HEK293T (cell line): ENCODE measurements at regions not wholly inside any gene's neighbourhood (a gene's known extent, or its start where the extent isn't known, plus 50 kb on each side); places are given as distances from the start of the nearest gene placed in this dataset.

ENCODE experiments used
- ARNT ChIP-seq: fragments of 450-650 bp; IDR thresholded peaks from 2 replicates; pipeline ENCODE4 v1.6.1; 2017; ENCODE audit warnings: mild to moderate bottlenecking
- ELF4 ChIP-seq: fragments of 450-650 bp; IDR thresholded peaks from 2 replicates; pipeline ENCODE4 v1.6.1; 2017; ENCODE audit warnings: antibody characterized with exemption
- FOXA1 ChIP-seq: fragments of 450-650 bp; IDR thresholded peaks from 2 replicates; pipeline ENCODE4 v1.6.1; 2016; ENCODE audit warnings: mild to moderate bottlenecking
- FOXM1 ChIP-seq: fragments of 450-650 bp; IDR thresholded peaks from 2 replicates; pipeline ENCODE4 v1.6.1; 2017; ENCODE audit warnings: mild to moderate bottlenecking, borderline replicate concordance
- HDGF ChIP-seq: fragments of 450-650 bp; IDR thresholded peaks from 2 replicates; pipeline ENCODE4 v1.6.1; 2017; ENCODE audit warnings: antibody characterized with exemption, borderline replicate concordance
- L3MBTL2 ChIP-seq: fragments of 450-650 bp; conservative IDR thresholded peaks from 2 replicates; pipeline ENCODE4 v1.6.1; 2016; ENCODE audit warnings: mild to moderate bottlenecking
- NFRKB ChIP-seq: fragments of 450-650 bp; IDR thresholded peaks from 2 replicates; pipeline ENCODE4 v1.6.1; 2016; ENCODE audit warnings: mild to moderate bottlenecking, moderate library complexity
- SP1 ChIP-seq: fragments of 450-650 bp; IDR thresholded peaks from 2 replicates; pipeline ENCODE4 v1.6.1; 2017
- TARDBP ChIP-seq: fragments of 450-650 bp; IDR thresholded peaks from 2 replicates; pipeline ENCODE4 v1.6.1; 2016

- no peak for TF ChIP-seq HDGF
- TF ChIP-seq FOXM1, result no peak
- TF ChIP-seq NFRKB, result no peak
- no peak for TF ChIP-seq SP1
- TF ChIP-seq L3MBTL2, result no peak
- TF ChIP-seq ELF4, result no peak
- TF ChIP-seq FOXA1, result no peak
- no peak for TF ChIP-seq TARDBP
- no peak for TF ChIP-seq ARNT
Measured at GRCh38 chr5:96036301-96036700, 74.7 kb upstream of the ELL2 start.
